T-helper 9 cell (primary cell): ENCODE measurements at regions not wholly inside any gene's neighbourhood (a gene's known extent, or its start where the extent isn't known, plus 50 kb on each side); places are given as distances from the start of the nearest gene placed in this dataset.

Experiments
- DNase-seq: peaks from one replicate; pipeline ENCODE4 v3.0.0-alpha.2; 2020

GRCh38 chr4:20612313-20612712, 87.9 kb upstream of the PACRGL start:
- DNase-seq, result no peak

GRCh38 chr4:20614816-20615215, 85.4 kb upstream of the PACRGL start:
- no peak for DNase-seq

GRCh38 chr4:20615486-20616260, 84.6 kb upstream of the PACRGL start:
- DNase-seq, result no peak

- no peak for DNase-seq
Observed at GRCh38 chr4:20616313-20616712, 83.9 kb upstream of the PACRGL start.

- DNase-seq, result no peak
Observed at GRCh38 chr4:20616848-20617247, 83.4 kb upstream of the PACRGL start.

- no peak for DNase-seq
Observed at GRCh38 chr4:20617678-20618396, 82.4 kb upstream of the PACRGL start.

GRCh38 chr4:20618731-20619130, 81.5 kb upstream of the PACRGL start:
- no peak for DNase-seq

- no peak for DNase-seq
Observed at GRCh38 chr4:20621476-20621875, 78.8 kb upstream of the PACRGL start.

- no peak for DNase-seq
Observed at GRCh38 chr4:20622701-20623100, 77.6 kb upstream of the PACRGL start.

GRCh38 chr4:20623939-20624338, 76.3 kb upstream of the PACRGL start:
- DNase-seq, result no peak

- DNase-seq, result no peak
Observed at GRCh38 chr4:20624793-20625374, 75.4 kb upstream of the PACRGL start.

GRCh38 chr4:20625426-20625825, 74.8 kb upstream of the PACRGL start:
- no peak for DNase-seq

GRCh38 chr4:20626326-20627005, 73.8 kb upstream of the PACRGL start:
- DNase-seq, result no peak

- no peak for DNase-seq
Observed at GRCh38 chr4:20627866-20628265, 72.4 kb upstream of the PACRGL start.

GRCh38 chr4:20629186-20630106, 70.8 kb upstream of the PACRGL start:
- no peak for DNase-seq

GRCh38 chr4:20638825-20639224, 61.4 kb upstream of the PACRGL start:
- no peak for DNase-seq

GRCh38 chr4:20639346-20639745, 60.9 kb upstream of the PACRGL start:
- DNase-seq, result no peak

- DNase-seq, result no peak
Observed at GRCh38 chr4:20640989-20641388, 59.3 kb upstream of the PACRGL start.

- no peak for DNase-seq
Observed at GRCh38 chr4:20641976-20642375, 58.3 kb upstream of the PACRGL start.

GRCh38 chr4:20643631-20644030, 56.6 kb upstream of the PACRGL start:
- no peak for DNase-seq

GRCh38 chr4:20645236-20645635, 55.0 kb upstream of the PACRGL start:
- no peak for DNase-seq

- no peak for DNase-seq
Observed at GRCh38 chr4:20646287-20646686, 54.0 kb upstream of the PACRGL start.
